ENCODE measurements at regions not wholly inside any gene's neighbourhood (a gene's known extent, or its start where the extent isn't known, plus 50 kb on each side); places are given as distances from the start of the nearest gene placed in this dataset.

GRCh38 chr15:98506711-98507110, 141.6 kb upstream of the IGF1R start (continued):
- TF ChIP-seq ZNF407 (IDR thresholded peaks at IDR 0.05; ENCODE audit: low read depth) (no peak), ZNF696 (CRISPR knock-in tag; conservative IDR thresholded peaks at IDR 0.05) (no peak), CAMTA2 (CRISPR knock-in tag; conservative IDR thresholded peaks at IDR 0.05) (no peak), LARP7 (IDR thresholded peaks at IDR 0.05) (no peak), CBX5 (IDR thresholded peaks at IDR 0.05; ENCODE audit: borderline replicate concordance, low read depth) (no peak), SNRNP70 (optimal IDR thresholded peaks at IDR 0.05; ENCODE audit: low read depth, low read length) (no peak), BDP1 (IDR thresholded peaks at IDR 0.05; ENCODE audit: insufficient read depth, insufficient read length) (no peak), JUNB (CRISPR knock-in tag; conservative IDR thresholded peaks at IDR 0.05) (no peak), GABPA (tag; conservative IDR thresholded peaks at IDR 0.05; ENCODE audit: low read depth) (no peak), RREB1 (CRISPR knock-in tag; IDR thresholded peaks at IDR 0.05) (no peak), ZNF668 (CRISPR knock-in tag; IDR thresholded peaks at IDR 0.05) (no peak)
